OCI-LY1 (cell line): ENCODE measurements at regions not wholly inside any gene's neighbourhood (a gene's known extent, or its start where the extent isn't known, plus 50 kb on each side); places are given as distances from the start of the nearest gene placed in this dataset.

Experiments used
- H2AFZ ChIP-seq: fragments of 200-600 bp; sonication (generic), shearing (Covaris generic); 2 replicates; pipeline ENCODE4 v1.6.0; 2014; ENCODE audit warnings: antibody characterized with exemption, mild to moderate bottlenecking, low read length
- H3F3A ChIP-seq: fragments of 200-600 bp; sonication (generic), shearing (Covaris generic); 2 replicates; pipeline ENCODE4 v1.6.0; 2014; ENCODE audit warnings: mild to moderate bottlenecking, antibody characterized with exemption, low read length, moderate library complexity; ENCODE audit not compliant: insufficient read depth
- H3K27ac ChIP-seq: fragments of 200-600 bp; sonication (generic); 2 replicates; pipeline ENCODE4 v1.5.1; 2014; ENCODE audit warnings: low read length, mixed run types, mild to moderate bottlenecking, low read depth; ENCODE audit not compliant: poor library complexity, severe bottlenecking
- H3K27me3 ChIP-seq: fragments of 200-600 bp; sonication (generic); 2 replicates; pipeline ENCODE4 v1.6.0; 2014; ENCODE audit warnings: antibody characterized with exemption, mild to moderate bottlenecking, low read length, moderate library complexity; ENCODE audit not compliant: insufficient read depth
- H3K36me3 ChIP-seq: fragments of 200-600 bp; sonication (generic); 2 replicates; pipeline ENCODE4 v1.6.1; 2014; ENCODE audit warnings: mild to moderate bottlenecking, antibody characterized with exemption, low read length, moderate library complexity, mixed read lengths; ENCODE audit not compliant: insufficient read depth
- H3K4me1 ChIP-seq: fragments of 200-600 bp; sonication (generic); 2 replicates; pipeline ENCODE4 v1.5.1; 2014; ENCODE audit warnings: mild to moderate bottlenecking, low read length, moderate library complexity; ENCODE audit not compliant: insufficient read depth, severe bottlenecking
- H3K4me2 ChIP-seq: fragments of 200-600 bp; sonication (generic), shearing (Covaris generic); 2 replicates; pipeline ENCODE4 v1.6.1; 2014; ENCODE audit warnings: low read length
- H3K4me3 ChIP-seq: fragments of 200-600 bp; sonication (generic); 2 replicates; pipeline ENCODE4 v1.5.1; 2014; ENCODE audit warnings: low read length, low read depth, mild to moderate bottlenecking, mixed read lengths; ENCODE audit not compliant: poor library complexity, severe bottlenecking
- H3K79me2 ChIP-seq: fragments of 200-600 bp; shearing (Covaris generic); 2 replicates; pipeline ENCODE4 v1.6.1; 2016; ENCODE audit warnings: mixed run types, low read length, mixed read lengths; ENCODE audit not compliant: insufficient read depth
- H3K9ac ChIP-seq: fragments of 200-600 bp; sonication (generic), shearing (Covaris generic); 2 replicates; pipeline ENCODE4 v1.6.1; 2014; ENCODE audit warnings: mild to moderate bottlenecking, low read length, mixed read lengths
- H3K9me2 ChIP-seq: fragments of 200-600 bp; sonication (generic), shearing (Covaris generic); 2 replicates; pipeline ENCODE4 v1.6.1; 2014; ENCODE audit warnings: low read depth, mild to moderate bottlenecking, low read length, mixed read lengths
- H3K9me3 ChIP-seq: fragments of 200-600 bp; shearing (Covaris generic); 2 replicates; pipeline ENCODE4 v1.6.1; 2014; ENCODE audit warnings: low read length, mixed read lengths
- H4K20me1 ChIP-seq: fragments of 200-600 bp; sonication (generic), shearing (Covaris generic); 2 replicates; pipeline ENCODE4 v1.6.0; 2016; ENCODE audit warnings: mild to moderate bottlenecking, low read length; ENCODE audit not compliant: insufficient read depth
- CTCF ChIP-seq: fragments of 200-600 bp; sonication (generic), shearing (Covaris generic); IDR thresholded peaks from 2 replicates; pipeline ENCODE4 v1.5.1; 2017; ENCODE audit warnings: mild to moderate bottlenecking, antibody characterized with exemption, low read length, moderate library complexity, mixed read lengths
- EZH2 ChIP-seq: fragments of 200-600 bp; sonication (generic), shearing (Covaris generic); IDR thresholded peaks from 2 replicates; pipeline ENCODE4 v1.8.0; 2017; ENCODE audit warnings: borderline replicate concordance, mixed run types, mild to moderate bottlenecking, antibody characterized with exemption, low read length, moderate library complexity, mixed read lengths

GRCh38 chrY:19574939-19575338, 169.6 kb downstream of the KDM5D start:
- Histone ChIP-seq H3K27ac (no peak overlapping the region), H3K79me2 (peaks cover 67% of the 10 kb centered on the region)
- TF ChIP-seq CTCF (no peak), EZH2 (no peak)

GRCh38 chrY:19573646-19574045, 170.9 kb downstream of the KDM5D start:
- Histone ChIP-seq H3K36me3 (peaks cover 11% of the 10 kb centered on the region), H2AFZ (no peak overlapping the region), H3K4me2 (no peak overlapping the region), H3K4me3 (no peak overlapping the region), H4K20me1 (no peaks in the 10 kb centered on the region), H3K27ac (no peak overlapping the region), H3K79me2 (peaks cover 71% of the 10 kb centered on the region), H3K9me3 (no peaks in the 10 kb centered on the region), H3K4me1 (peaks cover 23% of the 10 kb centered on the region), H3K9ac (no peak overlapping the region), H3K9me2 (no peaks in the 10 kb centered on the region), H3K27me3 (no peaks in the 10 kb centered on the region), H3F3A (no peaks in the 10 kb centered on the region)
- TF ChIP-seq CTCF (no peak), EZH2 (no peak)

More at GRCh38 chrY:19574939-19575338, 169.6 kb downstream of the KDM5D start:
- no peaks in the 10 kb centered on the region for H3F3A ChIP-seq
- H4K20me1 ChIP-seq, result no peaks in the 10 kb centered on the region
- no peak overlapping the region for H3K4me3 ChIP-seq
- H3K9me2 ChIP-seq, result no peaks in the 10 kb centered on the region
- H3K4me1 ChIP-seq, result peaks cover 18% of the 10 kb centered on the region
- peaks cover 20% of the 10 kb centered on the region for H3K36me3 ChIP-seq
- no peak overlapping the region for H3K4me2 ChIP-seq
- no peaks in the 10 kb centered on the region for H3K27me3 ChIP-seq
- no peak overlapping the region for H2AFZ ChIP-seq
- no peak overlapping the region for H3K9ac ChIP-seq
- H3K9me3 ChIP-seq, result no peaks in the 10 kb centered on the region

GRCh38 chrY:19570999-19571398, 173.5 kb downstream of the KDM5D start:
- H3K9me2 ChIP-seq, result no peaks in the 10 kb centered on the region
- TF ChIP-seq CTCF (no peak), EZH2 (no peak)
- H3K9me3 ChIP-seq, result no peaks in the 10 kb centered on the region
- H3K4me3 ChIP-seq, result peak overlapping the region; percentile 73
- H3K4me2 ChIP-seq, result peak overlapping the region; percentile 91
- H2AFZ ChIP-seq, result no peak overlapping the region
- H4K20me1 ChIP-seq, result no peaks in the 10 kb centered on the region
- H3K27ac ChIP-seq, result peak overlapping the region; percentile 32
- peaks cover 10% of the 10 kb centered on the region for H3K36me3 ChIP-seq
- H3K9ac ChIP-seq, result peak overlapping the region; percentile 54; the same call in 1 of the 2 replicates
- peaks cover 70% of the 10 kb centered on the region for H3K79me2 ChIP-seq
- peaks cover 30% of the 10 kb centered on the region for H3K4me1 ChIP-seq
- no peaks in the 10 kb centered on the region for H3F3A ChIP-seq
- H3K27me3 ChIP-seq, result no peaks in the 10 kb centered on the region
